GM18907 (cell line): ENCODE measurements at regions not wholly inside any gene's neighbourhood (a gene's known extent, or its start where the extent isn't known, plus 50 kb on each side); places are given as distances from the start of the nearest gene placed in this dataset.

Source experiments
- ATAC-seq: cut with Tn5 transposase; IDR thresholded peaks from one replicate; pipeline ENCODE4 v1.9.1; 2021; ENCODE audit warnings: mild to moderate bottlenecking, moderate library complexity; ENCODE audit not compliant: unreplicated experiment

DNA sequence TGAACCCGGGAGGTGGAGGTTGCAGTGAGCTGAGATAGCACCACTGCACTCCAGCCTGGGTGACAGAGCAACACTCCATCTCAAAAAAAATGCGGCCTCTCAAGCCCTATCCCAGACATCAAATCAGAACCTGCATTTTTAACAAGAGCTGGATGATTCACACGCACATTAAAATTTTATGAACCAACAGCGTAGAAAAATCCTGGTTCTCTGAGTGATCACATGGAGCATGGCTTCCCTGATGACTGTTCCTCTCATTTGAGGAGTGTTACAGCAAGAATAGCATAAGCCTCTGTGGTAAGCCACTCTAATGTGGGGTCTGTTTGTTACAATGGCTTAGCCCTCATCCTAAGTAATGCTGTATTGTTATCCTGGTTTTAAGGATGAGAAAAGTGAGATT, 163.6 kb downstream of the BRMS1L start:
- no peak for ATAC-seq

DNA sequence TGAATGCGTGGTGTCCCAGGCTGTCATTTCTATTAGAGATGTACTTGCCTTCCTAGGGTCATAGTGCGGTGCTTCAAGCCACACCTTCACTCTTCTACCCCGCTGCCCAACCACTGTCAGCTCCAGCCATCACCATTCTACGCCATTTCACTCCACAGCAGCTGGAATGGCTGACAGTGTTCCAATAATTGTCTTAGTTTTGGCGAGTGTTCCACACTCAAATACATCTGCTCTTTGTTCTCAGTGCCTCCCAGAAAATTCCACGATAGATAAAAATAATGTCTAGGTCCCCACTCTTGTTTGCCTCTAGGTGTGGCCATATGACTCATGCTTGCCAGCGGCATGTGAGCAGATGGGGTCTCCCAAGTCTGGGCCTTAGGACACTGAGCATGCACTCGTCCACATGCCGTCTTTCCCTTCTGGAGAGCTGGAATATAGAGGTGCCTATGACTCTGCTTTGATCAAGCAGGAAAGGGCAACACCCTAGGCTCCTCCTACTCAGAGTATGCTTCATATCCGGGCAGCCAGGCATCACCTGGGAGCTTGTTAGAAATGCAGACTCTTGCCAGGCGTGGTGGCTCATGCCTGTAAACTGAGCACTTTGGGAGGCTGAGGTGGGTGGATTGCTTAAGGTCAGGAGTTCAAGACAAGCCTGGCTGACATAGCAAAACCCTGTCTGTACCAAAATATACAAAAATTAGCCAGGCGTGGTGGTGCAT, 163.0 kb downstream of the BRMS1L start:
- ATAC-seq: no peak

DNA sequence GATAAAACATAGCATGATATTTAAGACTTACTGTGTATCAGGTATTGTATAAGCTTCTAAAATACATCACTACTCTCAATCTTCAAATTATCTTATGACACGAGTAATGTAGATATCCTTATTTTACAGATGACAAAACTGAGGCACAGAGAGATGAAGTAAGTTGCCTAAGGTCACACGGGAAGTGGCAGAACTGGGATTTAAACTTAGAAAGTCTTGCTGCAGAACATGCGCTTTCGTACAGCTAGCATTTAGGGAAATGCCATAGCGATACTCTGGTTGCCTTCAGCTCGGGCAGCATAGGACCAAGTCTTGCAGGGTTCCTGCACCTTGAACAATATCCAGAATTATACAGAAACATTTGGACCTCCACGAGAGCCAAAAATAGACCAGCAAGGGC, 162.4 kb downstream of the BRMS1L start:
- no peak for ATAC-seq

DNA sequence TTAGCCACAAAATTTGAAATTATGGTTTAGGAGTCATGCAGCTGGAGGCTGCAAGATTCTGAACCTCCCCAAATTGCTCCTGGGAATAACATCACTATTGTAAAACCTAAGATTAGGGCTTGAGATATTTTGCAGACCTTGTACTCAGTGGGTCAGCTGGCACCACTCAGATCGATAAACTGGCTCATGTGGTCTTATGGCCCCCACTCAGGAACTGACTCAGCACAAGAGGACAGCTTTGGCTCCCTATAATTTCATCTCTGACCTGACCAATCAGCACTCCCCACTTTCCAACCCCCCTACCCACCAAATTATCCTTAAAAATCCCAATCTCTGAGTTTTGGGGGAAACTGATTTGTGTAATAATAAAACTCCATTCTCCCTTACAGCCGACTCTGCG, 161.6 kb downstream of the BRMS1L start:
- no peak for ATAC-seq

DNA sequence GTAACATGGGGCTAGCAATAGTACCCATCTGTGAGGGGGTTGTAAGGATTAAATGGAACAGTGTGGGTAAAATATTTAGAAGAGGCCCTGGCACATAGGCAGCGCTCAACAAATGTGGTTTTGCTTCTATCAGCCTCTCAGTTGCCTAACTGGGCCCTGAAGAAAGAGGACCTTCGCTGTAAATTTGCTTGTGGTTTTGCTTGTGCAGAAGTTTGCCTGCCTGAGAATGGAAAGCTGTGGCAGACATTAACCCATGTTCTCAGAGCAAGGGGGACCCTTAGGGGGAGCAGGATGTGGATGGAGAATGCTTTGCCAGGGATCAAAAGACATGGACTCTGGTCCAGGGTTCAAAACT, 160.1 kb downstream of the BRMS1L start:
- ATAC-seq: peak; percentile 81

DNA sequence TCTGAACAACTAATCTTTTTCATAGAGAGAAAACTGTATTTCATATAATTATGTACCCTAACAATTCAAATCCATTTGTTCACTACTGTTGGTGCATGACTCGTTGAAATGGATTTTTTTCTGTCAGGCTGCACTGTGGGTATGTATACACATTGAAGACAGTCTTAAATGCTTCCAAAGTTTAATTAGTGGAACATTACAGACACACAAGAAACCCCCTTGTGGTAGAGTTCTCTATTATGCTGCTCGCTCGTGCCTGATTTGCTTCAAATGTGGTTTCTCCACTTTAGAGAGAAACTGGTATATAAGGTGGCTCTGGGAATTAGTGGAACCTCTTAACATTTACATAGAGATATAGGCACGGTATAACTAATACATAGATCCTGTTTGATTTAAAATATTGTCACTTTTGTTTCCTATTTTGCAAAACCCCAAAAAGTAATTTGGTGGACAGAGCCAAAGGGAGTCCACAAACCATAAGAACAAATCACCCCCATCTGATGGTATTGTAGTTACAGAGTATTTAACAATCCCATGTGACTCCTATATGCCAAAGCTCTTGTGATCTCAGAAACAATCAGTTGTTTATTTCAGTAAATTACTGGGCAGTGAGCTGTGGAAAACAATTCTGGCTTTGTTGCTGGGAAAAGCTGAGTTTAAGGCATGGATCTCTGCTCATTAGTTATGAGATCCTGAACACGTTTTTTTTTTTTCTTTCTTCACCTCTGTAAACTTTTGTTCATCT, 159.5 kb downstream of the BRMS1L start:
- peak; percentile 71 for ATAC-seq

DNA sequence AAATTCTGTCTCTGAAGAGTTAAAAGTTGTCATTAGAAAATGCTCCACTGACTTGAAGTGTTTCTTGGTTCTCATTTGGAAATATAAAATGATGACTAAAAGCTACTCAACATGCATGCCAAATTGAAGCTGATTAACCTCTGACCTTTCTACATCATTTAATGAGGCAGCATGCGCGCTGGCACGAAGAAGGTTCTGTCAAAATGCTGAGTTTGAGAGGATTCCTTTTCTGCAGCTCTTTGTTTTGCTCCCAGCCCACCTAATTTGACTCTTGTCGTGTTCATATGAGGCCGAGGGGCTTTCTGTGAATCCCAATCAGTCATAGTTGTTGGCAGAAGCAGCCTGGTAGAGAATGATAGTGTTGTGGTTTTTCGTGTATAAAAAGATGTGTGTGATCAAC, 153.4 kb downstream of the BRMS1L start:
- ATAC-seq: no peak

DNA sequence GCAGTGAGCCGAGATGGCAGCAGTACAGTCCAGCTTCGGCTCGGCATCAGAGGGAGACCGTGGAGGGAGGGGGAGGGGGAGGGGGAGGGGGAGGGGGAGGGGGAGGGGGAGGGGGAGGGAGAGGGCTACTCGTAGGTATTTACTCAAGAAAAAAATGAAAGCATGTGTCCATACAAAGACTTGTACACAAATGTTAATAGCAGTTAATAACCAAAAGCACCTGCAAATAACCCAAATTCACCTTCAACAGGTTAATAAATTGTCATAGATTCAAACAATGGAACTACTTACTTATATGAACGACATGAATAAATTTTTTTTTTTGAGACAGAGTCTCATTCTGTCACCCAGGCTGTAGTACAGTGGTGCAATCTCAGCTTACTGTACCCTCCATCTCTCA, 152.4 kb downstream of the BRMS1L start:
- ATAC-seq: no peak

DNA sequence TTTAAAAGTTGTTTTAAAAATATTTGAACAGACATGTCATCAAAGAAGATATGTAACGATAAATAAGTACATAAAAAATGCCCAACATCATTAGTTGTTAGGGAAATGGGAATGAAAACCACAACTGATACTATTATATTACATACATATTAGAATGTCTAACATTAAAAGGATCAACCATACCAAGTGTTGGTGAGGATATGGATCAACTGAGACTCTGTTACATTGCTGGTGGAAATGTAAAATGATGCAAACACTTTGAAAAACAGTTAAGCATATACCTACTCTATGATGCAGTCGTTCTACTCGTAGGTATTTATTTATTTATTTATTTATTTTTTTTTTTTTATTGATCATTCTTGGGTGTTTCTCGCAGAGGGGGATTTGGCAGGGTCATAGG, 149.7 kb downstream of the BRMS1L start:
- no peak for ATAC-seq

DNA sequence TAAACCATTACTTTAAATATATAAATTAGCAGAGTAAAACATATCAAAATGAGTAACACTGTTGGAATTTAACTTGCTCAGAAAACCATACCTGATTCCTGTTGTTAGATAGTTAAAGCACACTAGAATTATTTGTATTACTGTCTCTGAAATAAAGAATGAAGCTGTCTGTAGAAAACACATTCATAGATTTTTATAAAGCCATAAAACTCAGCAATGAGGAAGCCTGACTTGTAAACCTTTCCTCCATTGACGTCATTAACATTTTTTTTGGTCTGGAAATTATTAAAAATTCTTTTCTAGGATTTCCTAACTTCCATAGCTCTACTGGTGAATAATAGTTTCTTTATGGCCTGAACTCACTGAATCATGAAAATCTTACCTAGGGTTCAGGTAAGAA, 147.6 kb downstream of the BRMS1L start:
- no peak for ATAC-seq

DNA sequence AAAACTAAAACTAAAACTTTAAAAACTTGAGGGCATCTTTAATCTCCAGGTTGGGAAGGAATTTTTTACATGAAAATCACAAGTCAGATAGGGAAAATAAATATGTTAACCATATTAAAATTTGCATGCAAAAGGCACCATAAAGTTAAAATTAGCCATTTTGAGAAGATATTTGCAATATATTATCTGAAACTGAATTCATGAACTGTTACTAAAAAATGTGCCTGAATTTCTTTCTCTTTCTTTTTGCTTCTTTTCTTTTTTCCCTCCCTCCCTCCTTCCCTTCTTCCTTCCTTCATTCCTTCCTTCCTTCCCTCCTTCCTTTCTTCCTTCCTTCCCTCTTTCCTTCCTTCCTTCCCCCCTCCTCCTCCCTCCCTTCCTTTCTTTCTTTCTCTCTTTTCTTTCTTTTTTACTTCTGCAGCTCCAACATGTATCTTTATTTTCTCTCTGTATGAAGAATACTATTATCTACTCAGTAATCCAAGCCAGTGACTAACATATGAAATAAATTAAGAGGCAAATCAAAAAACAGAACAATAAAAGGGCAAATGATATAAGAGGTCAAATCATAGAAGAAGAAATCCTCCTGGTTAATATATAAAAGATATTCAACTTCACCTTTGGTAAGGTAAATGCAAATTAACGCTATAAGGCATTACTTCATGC, 146.0 kb downstream of the BRMS1L start:
- ATAC-seq: no peak

DNA sequence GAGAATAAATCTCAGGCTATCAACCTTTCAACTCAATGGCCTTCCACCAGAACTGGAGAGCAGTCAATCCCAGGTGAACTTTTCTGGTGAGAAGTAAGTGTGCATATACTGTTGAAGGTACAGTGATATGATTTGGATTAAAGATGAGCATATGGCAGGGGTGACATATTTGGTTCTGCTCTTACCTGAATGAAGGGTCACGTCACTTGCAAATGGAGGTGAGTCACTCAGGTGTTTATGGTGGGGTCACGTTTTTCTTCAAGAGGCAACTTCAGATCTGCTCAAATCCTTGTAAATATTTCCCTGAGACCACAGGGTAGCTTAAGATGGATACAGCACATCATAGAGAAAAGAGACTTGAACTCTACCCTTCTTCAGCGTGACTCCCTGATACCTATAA, 143.2 kb downstream of the BRMS1L start:
- ATAC-seq: no peak

DNA sequence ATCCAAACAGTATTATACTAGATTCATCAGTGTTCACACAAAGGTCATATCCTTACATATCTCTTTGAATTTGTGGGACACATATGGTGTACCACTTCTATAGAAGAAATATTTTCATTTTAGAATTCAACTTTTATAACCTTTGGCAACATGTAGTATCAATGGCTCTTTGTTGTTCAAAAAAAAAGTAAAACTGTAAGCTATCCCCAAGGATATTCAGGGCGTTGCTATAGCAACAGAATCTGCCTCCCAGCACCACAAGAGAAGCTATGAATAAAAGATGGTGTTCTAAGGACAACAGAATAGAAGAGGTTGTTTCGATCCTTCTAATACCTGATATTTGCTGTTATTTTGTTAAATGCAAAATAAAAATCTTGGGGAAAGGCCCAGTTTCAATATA, 139.3 kb downstream of the BRMS1L start:
- no peak for ATAC-seq

DNA sequence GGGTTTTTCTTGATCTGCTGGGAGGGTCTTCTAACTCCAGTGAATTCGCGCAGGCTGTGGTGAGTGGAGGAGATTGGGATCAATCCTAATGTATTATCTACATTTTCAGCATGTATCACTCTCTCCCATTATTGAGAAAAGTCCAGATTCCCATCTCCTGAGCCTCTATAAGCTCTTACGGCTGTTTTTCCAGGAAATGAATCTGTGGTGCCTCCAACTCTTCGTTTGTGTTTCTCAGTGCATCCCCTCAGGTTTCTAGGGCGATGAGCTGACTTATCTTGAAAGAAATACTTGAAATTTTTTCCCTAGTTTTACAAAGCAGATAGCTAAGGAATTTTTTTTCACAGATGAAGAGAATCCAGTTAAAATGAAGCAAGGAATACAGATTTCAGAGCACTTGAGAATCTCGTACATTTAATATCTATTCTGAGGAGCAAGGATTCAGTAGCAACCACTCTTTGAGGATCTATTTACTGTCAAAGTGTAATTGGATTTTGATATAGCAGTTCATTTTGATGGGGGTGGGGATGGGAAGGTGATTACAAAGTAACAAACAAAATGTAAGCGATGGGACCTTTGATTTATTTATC, 138.7 kb downstream of the BRMS1L start:
- ATAC-seq: no peak

DNA sequence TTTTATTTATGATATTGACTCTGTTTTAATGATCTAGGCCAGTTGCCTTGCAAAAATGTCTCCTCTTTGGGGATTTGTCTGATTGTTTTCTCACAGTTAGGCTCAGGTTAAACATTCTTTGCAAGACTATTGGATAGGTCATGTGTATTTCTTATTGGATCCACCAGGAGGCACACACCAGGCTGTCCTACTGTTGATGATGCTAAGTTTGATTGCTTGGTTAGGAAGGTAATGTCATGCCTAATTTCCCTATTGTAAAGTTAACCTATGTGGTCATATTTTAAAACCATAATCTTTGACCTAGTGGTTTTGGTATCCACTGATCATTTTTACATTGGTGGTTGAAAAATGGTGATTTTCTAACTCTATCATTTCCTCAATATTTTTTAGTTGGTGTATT, 137.1 kb downstream of the BRMS1L start:
- no peak for ATAC-seq

DNA sequence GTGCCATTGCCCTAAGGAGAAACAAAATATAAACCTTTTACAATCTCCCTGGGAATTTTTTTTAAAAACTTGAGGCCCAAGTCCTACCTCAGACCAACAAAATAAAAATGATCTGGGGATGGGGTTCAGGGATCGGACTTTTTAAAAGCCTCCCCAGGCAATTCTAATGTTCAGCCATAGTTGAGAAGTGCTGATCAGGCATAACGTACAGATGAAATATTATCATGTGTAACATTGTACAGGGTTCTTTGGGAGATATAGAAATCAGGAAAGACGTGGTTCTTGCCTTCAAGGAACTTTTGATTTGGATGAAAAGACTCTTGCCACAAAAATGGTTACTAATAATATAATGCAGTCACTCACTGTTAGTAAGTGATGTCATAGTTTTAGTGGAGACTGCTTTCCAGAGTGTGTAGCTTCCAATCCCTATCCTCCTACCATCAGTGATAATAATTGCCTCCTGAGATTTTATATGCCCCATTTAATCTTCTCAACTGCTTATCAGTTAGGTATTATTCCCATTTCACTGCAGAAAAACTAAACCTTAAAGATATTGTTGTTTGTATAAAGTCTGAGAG, 135.6 kb downstream of the BRMS1L start:
- no peak for ATAC-seq

DNA sequence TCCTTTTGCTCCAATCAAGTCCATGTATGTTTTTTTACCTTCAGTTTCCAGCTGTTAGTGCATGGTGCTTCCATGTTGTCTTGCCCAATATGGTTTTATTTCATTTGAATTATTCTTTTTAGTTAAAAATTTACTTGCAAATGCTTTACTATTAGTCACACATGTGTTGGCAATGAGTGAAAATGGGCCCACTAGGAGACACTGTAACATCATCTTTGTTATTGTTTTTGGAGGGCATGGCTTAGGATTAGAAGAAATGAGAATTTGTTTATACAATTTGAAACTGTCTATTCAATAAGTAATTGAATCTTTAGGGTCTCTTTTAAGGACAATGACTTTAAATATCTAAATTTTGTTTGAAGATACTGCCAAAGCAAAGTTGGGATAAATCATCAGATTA, 133.7 kb downstream of the BRMS1L start:
- no peak for ATAC-seq

DNA sequence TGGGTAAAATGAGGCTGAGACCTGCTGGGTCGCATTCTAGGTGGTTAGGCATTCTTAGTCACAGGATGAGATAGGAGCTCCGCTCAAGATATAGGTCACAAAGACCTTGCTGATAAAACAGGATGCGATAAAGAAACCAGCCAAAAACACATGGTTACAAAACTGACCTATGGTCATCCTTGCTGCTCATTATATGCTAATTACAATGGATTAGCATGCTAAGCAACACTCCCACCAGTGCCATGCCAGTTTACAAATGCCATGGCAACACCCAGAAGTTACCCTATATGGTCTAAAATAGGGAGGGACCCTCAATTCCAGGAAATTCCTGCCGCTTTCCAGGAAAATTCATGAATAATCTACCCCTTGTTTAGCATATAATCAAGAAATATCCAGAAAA, 132.4 kb downstream of the BRMS1L start:
- no peak for ATAC-seq

DNA sequence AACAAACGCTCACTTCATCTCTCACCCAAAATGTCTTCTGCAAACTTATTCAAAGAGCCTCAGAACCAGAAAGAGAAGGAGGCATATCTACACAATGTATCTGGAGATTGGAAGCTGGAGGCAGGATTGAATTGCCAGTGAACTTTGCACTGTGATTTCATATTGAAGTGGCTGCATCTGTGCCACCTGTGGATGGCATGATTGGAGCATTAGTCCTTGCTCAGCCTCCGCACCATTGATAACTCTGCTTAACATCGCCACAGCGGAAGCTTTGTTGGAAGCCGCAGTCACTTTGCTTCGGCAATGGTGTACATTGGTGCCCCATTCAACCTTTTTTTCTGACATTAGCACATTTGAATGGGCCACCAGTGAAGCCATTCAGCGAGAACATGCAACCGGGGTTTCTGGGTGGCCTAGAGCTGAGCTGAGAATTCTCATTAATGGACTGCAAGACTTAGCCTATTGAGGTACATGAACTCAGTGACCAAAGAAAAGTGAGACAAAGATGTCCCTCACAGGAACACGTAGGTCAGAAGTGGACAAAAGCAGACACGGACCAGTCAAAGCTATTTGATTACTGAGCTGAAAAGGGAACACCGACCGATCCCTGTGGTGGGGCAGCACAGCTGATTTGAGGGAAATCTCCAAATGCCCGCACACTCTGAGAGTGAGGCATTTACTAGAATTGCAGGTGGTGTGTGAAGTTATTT, 130.4 kb downstream of the BRMS1L start:
- ATAC-seq: no peak

DNA sequence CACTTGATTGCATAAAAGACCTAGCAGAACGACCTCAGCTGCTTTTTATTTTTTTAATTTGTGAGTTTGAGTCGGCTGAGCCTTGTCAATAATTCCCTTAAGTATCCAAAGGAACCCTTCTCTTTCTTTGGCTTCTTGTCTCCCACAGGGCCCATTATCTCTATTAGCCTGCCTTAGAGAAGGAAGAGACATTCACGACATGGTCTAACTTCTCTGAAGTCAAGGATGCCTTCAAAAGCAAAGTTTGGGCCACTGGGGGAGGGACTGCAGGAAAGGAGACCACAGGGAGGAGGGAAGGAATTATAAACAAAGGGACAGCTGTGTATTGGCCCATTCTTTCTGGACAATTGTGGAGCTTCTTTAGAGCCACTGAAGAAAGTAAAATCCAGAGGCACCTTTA, 126.4 kb downstream of the BRMS1L start:
- ATAC-seq: no peak
